BE2C (cell line): ENCODE measurements at regions not wholly inside any gene's neighbourhood (a gene's known extent, or its start where the extent isn't known, plus 50 kb on each side); places are given as distances from the start of the nearest gene placed in this dataset.

Source experiments
- DNase-seq: peaks from one replicate; pipeline ENCODE4 v3.0.0-alpha.2; 2020
- H3K27me3 ChIP-seq: fragments of 250-450 bp; sonication (Bioruptor Pico); 2 replicates; pipeline ENCODE4 v1.5.1; 2020; ENCODE audit warnings: mild to moderate bottlenecking
- H3K36me3 ChIP-seq: fragments of 250-450 bp; sonication (Bioruptor Pico); 2 replicates; pipeline ENCODE4 v1.5.1; 2020; ENCODE audit warnings: mild to moderate bottlenecking
- H3K4me1 ChIP-seq: fragments of 250-450 bp; sonication (Bioruptor Pico); 2 replicates; pipeline ENCODE4 v1.5.1; 2020
- H3K4me3 ChIP-seq: 2 replicates; pipeline ENCODE4 v1.5.1; 2011; ENCODE audit warnings: low read depth, low read length
- H3K9me3 ChIP-seq: fragments of 250-450 bp; sonication (Bioruptor Pico); 2 replicates; pipeline ENCODE4 v1.5.1; 2020
- TF ChIP-seq, protein P1 (sequence below): IDR thresholded peaks from 2 replicates; pipeline ENCODE4 v1.5.1; 2012; ENCODE audit warnings: mild to moderate bottlenecking, low read depth, low read length

DNA sequence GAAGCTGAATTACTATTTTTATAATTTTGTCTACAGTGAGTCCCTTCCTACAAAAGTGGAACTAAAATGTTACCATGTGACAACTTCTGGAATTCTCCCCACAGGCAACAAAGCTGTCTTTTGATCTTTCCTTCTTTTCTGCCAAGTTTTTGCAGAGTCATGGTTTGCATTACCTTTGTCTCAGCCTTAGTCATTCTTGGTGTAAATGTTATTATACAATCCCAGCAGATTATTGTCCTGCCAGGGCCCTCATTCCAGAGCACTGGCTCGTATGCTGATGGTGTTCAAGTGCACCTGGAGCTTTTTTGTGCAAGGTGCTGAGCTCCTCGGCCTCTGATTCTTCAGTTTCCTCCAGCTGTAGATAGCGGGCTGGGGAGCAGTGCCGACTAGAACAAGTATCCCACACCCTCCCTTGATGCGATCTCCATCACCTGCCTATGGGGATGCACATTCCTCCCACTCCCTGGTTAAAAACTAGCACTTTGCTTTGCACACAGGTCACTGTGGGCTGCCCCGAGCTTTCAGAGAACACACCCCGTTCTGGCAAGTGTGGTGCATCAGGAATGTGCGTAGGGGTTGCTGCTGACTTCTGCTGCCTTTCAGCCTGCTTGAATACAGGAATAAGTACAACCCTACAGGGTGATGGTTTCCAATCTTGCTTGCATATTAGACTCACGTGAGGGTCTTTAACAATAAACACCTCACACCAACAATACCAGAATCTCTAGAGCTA, 263.6 kb downstream of the RNF144A start:
- Histone ChIP-seq H3K9me3 (no peaks in the 10 kb centered on the region), H3K27me3 (no peaks in the 10 kb centered on the region), H3K36me3 (no peaks in the 10 kb centered on the region), H3K4me1 (no peaks in the 10 kb centered on the region), H3K4me3 (no peak overlapping the region)
- TF ChIP-seq, protein P1, sequence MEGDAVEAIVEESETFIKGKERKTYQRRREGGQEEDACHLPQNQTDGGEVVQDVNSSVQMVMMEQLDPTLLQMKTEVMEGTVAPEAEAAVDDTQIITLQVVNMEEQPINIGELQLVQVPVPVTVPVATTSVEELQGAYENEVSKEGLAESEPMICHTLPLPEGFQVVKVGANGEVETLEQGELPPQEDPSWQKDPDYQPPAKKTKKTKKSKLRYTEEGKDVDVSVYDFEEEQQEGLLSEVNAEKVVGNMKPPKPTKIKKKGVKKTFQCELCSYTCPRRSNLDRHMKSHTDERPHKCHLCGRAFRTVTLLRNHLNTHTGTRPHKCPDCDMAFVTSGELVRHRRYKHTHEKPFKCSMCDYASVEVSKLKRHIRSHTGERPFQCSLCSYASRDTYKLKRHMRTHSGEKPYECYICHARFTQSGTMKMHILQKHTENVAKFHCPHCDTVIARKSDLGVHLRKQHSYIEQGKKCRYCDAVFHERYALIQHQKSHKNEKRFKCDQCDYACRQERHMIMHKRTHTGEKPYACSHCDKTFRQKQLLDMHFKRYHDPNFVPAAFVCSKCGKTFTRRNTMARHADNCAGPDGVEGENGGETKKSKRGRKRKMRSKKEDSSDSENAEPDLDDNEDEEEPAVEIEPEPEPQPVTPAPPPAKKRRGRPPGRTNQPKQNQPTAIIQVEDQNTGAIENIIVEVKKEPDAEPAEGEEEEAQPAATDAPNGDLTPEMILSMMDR, result no peak
- DNase-seq, result no peak

DNA sequence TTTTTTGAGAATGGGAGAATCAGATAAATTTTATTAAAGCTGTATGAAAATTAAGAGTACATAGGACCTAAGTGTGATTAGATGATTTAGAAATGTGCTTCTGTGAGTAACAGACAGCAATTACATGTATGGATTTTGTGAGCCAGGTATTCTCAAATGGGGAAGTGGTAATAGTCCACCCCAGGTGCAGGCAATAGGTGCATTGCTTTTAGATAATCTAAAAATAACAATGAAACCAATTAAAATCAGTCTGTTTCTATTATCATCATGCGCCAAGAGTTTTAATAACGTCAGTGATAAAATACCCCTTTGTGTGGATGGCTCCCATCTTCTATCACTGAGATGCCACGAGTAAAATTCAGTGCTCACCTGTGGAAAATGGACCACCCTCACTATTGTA, 265.3 kb downstream of the RNF144A start:
- TF ChIP-seq, protein P1, result no peak
- Histone ChIP-seq H3K4me3 (no peak overlapping the region), H3K36me3 (no peaks in the 10 kb centered on the region), H3K4me1 (no peaks in the 10 kb centered on the region), H3K9me3 (no peaks in the 10 kb centered on the region), H3K27me3 (no peaks in the 10 kb centered on the region)
- no peak for DNase-seq

DNA sequence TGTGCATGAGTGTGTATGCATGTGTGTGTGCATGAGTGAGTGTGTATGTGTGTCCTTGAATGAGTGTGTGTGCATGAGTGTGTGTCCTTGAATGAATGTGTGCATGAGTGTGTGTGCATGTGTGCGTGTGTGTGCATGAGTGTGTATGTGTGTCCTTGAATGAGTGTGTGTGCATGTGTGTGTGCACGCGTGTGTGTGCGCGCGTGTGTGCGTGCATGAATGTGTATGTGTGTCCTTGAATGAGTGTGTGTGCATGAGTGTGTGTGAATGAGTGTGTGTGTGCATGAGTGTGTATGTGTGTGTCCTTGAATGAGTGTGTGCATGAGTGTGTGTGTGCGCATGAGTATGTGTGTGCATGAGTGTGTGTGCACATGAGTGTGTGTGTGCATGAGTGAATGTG, 271.9 kb downstream of the RNF144A start:
- DNase-seq, result no peak
- H3K9me3 ChIP-seq, result no peaks in the 10 kb centered on the region
- no peak overlapping the region for H3K4me3 ChIP-seq
- H3K27me3 ChIP-seq, result no peaks in the 10 kb centered on the region
- no peaks in the 10 kb centered on the region for H3K4me1 ChIP-seq
- TF ChIP-seq, protein P1, result no peak
- H3K36me3 ChIP-seq, result no peaks in the 10 kb centered on the region

DNA sequence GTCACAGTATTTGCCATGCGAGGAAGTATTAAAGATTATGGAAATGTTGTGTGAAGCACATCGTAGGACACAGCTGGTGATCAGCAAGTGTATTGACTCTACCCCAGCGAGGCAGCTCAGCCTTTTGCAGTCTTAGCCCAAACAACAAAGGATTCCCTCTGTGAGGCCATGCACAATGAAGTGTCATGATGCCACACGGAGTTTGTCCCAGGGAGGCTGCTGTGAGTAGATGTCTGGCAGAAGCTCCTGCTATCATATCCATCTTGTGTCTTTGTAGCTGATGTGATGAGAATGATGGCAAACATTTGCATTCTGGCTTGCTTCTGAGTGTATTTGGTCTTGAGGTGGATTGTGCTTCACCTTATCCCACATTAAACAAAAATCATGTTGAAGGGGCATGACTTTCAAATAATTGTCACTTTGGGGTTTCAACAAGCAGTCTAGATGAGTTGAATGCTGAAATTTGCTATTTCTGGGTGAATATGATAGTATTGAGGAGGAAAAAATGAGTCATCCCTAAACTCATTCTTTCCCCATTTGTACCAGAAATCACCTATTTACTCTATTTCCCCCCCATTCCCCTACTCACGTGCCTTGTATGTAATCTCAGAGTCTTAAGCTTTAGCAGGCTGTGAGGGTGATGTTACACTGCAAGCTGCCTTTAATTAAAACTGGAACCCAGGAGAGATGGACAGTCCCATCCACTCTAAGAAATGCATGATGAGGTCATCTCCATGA, 273.5 kb downstream of the RNF144A start:
- TF ChIP-seq, protein P1, result no peak
- Histone ChIP-seq H3K4me1 (no peaks in the 10 kb centered on the region), H3K27me3 (no peaks in the 10 kb centered on the region), H3K36me3 (no peaks in the 10 kb centered on the region), H3K9me3 (no peaks in the 10 kb centered on the region), H3K4me3 (no peak overlapping the region)
- no peak for DNase-seq

DNA sequence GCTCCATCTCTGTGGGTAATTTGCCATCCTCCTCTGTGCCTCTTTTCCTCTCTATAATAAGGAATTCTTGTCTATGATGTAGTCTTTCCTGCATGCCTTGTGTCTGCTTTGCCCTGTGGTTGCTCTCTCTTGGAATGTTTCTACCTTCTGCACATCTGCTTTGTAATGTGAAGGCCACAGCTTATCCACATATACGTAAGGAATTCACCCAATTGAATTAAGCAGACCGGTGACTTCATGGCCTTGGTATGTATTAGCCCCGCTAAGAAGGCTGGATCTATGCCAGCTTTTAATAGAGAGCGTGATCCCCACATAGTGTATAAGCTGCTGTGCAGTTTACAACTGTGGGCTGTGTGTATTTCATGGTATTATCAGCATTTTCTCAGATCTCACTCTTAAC, 274.7 kb downstream of the RNF144A start:
- Histone ChIP-seq H3K4me1 (no peaks in the 10 kb centered on the region), H3K27me3 (no peaks in the 10 kb centered on the region), H3K36me3 (no peaks in the 10 kb centered on the region), H3K4me3 (no peak overlapping the region), H3K9me3 (no peaks in the 10 kb centered on the region)
- TF ChIP-seq, protein P1, result no peak
- DNase-seq, result no peak

DNA sequence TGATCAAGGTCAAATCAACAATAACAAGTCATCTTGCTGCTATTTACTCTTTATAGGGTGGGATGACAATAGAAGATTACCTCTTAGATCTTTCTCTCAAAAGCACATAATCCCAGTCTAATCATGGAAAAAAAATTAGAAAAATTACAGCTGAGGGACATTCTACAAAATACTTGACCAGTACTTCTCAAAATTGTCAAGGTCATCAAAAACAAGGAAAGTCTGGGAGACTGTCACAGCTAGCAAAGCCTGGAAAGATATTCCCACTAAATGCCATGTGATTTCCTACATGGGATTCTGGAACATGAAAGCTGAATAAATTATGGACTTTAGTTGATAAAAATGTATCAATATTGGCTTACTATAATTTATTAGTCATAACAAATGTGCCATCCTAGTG, 276.2 kb downstream of the RNF144A start:
- H3K9me3 ChIP-seq, result no peaks in the 10 kb centered on the region
- DNase-seq, result no peak
- no peaks in the 10 kb centered on the region for H3K36me3 ChIP-seq
- H3K4me1 ChIP-seq, result no peaks in the 10 kb centered on the region
- TF ChIP-seq, protein P1, result no peak
- H3K27me3 ChIP-seq, result no peaks in the 10 kb centered on the region
- H3K4me3 ChIP-seq, result no peak overlapping the region
